Activated T-helper 2 cell treated with anti-CD3 and anti-CD28 coated beads, Interferon-gamma antibody, Interleukin-2, Interleukin-4, amounts not matched to agents 10 μg/mL and 5 μg/mL and 100 μg/mL, durations not matched to agents 14 hours and 24 hours and 36 hours (primary cell): ENCODE measurements at regions not wholly inside any gene's neighbourhood (a gene's known extent, or its start where the extent isn't known, plus 50 kb on each side); places are given as distances from the start of the nearest gene placed in this dataset.

Experiments
- DNase-seq: peaks from one replicate; pipeline ENCODE4 v3.0.0; 2021; ENCODE audit warnings: low spot score
- H3K27ac Mint-ChIP-seq: one replicate; pipeline ENCODE4 v1.8.0; 2021; ENCODE audit warnings: mixed read lengths
- H3K27me3 Mint-ChIP-seq: one replicate; pipeline ENCODE4 v1.8.0; 2021; ENCODE audit warnings: low read depth, mixed read lengths
- H3K36me3 Mint-ChIP-seq: one replicate; pipeline ENCODE4 v1.8.0; 2021; ENCODE audit warnings: low read depth, mixed read lengths
- H3K4me1 Mint-ChIP-seq: one replicate; pipeline ENCODE4 v1.8.0; 2021; ENCODE audit warnings: low read depth, mixed read lengths
- H3K4me3 Mint-ChIP-seq: one replicate; pipeline ENCODE4 v1.8.0; 2021; ENCODE audit warnings: low read depth, mild to moderate bottlenecking, moderate library complexity, mixed read lengths
- H3K9me3 Mint-ChIP-seq: one replicate; pipeline ENCODE4 v1.8.0; 2021; ENCODE audit warnings: mixed read lengths
- intact Hi-C: fragments of 100-400 bp; cut with micrococcal nuclease; formaldehyde crosslinking; loops from one replicate; pipeline ENCODE4 v1.15.1; 2023

GRCh38 chr3:187454085-187454815 lies 86.1 kb downstream of the RTP4 start:
- Mint-ChIP-seq H3K9me3 (no peaks in the 10 kb centered on the region), H3K4me1 (no peaks in the 10 kb centered on the region)

DNA sequence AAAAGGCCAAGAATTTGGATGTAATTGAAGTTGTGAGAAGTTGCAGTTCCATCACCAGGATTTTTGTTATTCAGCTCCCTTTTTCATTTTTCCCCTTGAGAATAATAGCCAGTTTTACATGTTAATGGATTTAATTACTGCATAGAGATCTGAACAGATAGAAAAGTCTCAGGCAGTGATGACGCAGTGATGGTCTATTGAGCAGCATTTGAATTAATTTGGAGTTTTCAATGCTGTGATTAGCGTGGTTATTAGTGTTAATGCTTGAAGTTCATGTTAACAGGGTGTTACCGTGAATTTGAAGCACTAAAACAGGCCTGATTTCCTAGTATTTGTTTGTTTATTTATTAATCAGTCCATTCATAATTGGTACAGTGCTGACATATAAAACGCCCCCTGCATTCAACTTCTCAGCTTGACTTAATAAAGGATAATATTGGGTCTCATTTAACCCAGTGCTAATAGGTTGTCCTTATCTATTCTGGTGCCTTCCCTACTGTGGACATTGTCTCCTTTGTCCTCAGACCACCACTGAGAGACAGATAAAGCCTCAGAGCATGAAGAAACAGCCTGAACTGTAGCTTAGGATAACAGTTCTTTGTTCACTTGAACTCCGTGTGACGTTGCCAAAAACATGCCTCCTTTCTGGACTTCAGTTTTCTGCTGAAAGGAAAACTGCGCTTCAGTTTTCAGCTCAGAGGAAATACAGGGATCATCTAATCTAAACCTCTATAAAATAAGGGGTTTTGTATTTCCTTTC lies 82.4 kb downstream of the RTP4 start:
- Mint-ChIP-seq H3K4me3 (no peak overlapping the region), H3K27me3 (peaks cover 11% of the 10 kb centered on the region), H3K4me1 (no peaks in the 10 kb centered on the region), H3K27ac (no peak overlapping the region), H3K36me3 (no peaks in the 10 kb centered on the region), H3K9me3 (no peaks in the 10 kb centered on the region)
- no peak for DNase-seq
- intact Hi-C loops = no loop called here

More at GRCh38 chr3:187454085-187454815, 86.1 kb downstream of the RTP4 start:
- Mint-ChIP-seq H3K27me3 (peaks cover 19% of the 10 kb centered on the region), H3K36me3 (no peaks in the 10 kb centered on the region), H3K27ac (no peak overlapping the region), H3K4me3 (no peak overlapping the region)
- intact Hi-C loops = no loop called here
- no peak for DNase-seq

DNA sequence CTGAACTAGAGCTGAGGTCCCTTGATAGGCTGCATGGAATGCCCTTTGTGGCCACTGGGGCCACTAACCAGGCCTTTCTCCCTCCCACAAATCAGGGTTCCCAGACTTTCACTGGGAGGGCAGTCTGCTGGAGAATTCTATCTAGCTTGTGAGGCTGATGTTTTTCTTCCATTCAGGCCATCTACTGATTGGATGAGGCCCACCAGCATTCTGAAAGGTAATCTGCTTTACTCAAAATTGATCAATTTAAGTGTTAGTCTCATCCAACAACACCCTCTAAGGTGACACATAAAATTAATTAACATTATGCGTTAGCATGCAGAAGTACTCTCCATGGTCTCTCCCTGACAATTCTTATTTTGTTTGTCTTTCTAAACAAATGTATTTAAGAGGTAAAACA lies 80.5 kb downstream of the RTP4 start:
- H3K4me3 Mint-ChIP-seq = no peak overlapping the region
- H3K9me3 Mint-ChIP-seq = no peaks in the 10 kb centered on the region
- H3K27ac Mint-ChIP-seq = no peak overlapping the region
- H3K36me3 Mint-ChIP-seq = no peaks in the 10 kb centered on the region
- intact Hi-C loops = no loop called here
- no peak for DNase-seq
- H3K4me1 Mint-ChIP-seq = no peaks in the 10 kb centered on the region
- peaks cover 10% of the 10 kb centered on the region for H3K27me3 Mint-ChIP-seq

DNA sequence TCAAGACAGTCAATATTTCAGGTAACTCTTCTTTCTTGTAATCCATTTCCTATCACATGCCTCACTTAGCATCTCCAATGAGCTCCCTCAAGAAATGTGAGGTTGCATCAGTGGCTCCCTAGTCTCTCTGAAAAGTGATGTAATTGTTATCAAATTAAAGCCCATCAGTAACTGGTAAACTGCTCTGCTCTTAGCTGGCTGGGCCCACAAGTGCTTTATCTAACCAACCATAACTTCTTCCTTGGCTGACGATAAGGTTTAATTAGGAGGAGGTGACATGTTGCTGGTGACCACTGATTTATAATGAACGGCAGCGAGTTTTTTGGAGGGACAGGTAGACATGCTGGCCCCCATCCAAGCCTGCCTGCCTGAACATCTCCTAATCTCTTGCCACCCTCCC lies 79.6 kb downstream of the RTP4 start:
- H3K4me3 Mint-ChIP-seq = no peak overlapping the region
- intact Hi-C loops = no loop called here
- no peaks in the 10 kb centered on the region for H3K4me1 Mint-ChIP-seq
- H3K9me3 Mint-ChIP-seq = no peaks in the 10 kb centered on the region
- DNase-seq = no peak
- H3K36me3 Mint-ChIP-seq = no peaks in the 10 kb centered on the region
- peaks cover 10% of the 10 kb centered on the region for H3K27me3 Mint-ChIP-seq
- H3K27ac Mint-ChIP-seq = no peak overlapping the region

- Mint-ChIP-seq H3K36me3 (no peaks in the 10 kb centered on the region), H3K27me3 (peaks cover 8% of the 10 kb centered on the region), H3K9me3 (no peaks in the 10 kb centered on the region), H3K4me1 (no peaks in the 10 kb centered on the region), H3K4me3 (no peak overlapping the region), H3K27ac (no peak overlapping the region)
- no peak for DNase-seq
- intact Hi-C loops = no loop called here
Measured at GRCh38 chr3:187445356-187445755, 77.2 kb downstream of the RTP4 start.

- Mint-ChIP-seq H3K27ac (no peak overlapping the region), H3K9me3 (no peaks in the 10 kb centered on the region), H3K36me3 (no peaks in the 10 kb centered on the region), H3K27me3 (peaks cover 20% of the 10 kb centered on the region), H3K4me1 (no peaks in the 10 kb centered on the region), H3K4me3 (no peak overlapping the region)
- intact Hi-C loops = loop anchor here (5.0 kb wide), 1 partner anchor 117 kb away; no protein-coding TSS in a partner anchor
- no peak for DNase-seq
Measured at GRCh38 chr3:187434524-187434923, 66.3 kb downstream of the RTP4 start.

GRCh38 chr3:187430576-187430975 lies 62.4 kb downstream of the RTP4 start:
- Mint-ChIP-seq H3K27me3 (peaks cover 13% of the 10 kb centered on the region), H3K9me3 (no peaks in the 10 kb centered on the region), H3K36me3 (no peaks in the 10 kb centered on the region), H3K4me3 (no peak overlapping the region), H3K27ac (no peak overlapping the region), H3K4me1 (no peaks in the 10 kb centered on the region)
- intact Hi-C loops = loop anchor here (5.0 kb wide), 1 partner anchor 113 kb away; no protein-coding TSS in a partner anchor
- DNase-seq = no peak
